CD4-positive, CD25-positive, alpha-beta regulatory T cell (primary cell): ENCODE measurements at regions not wholly inside any gene's neighbourhood (a gene's known extent, or its start where the extent isn't known, plus 50 kb on each side); places are given as distances from the start of the nearest gene placed in this dataset.
"Not testable (repeated sequence)": the region's sequence is repeated elsewhere in the genome, so short reads cannot be mapped to it uniquely, and the experiment has no call there.

Experiments used
- ATAC-seq, 2 donors: fragments of 150-1000 bp; cut with Tn5 transposase; one replicate each; pipeline ENCODE4 v1.10.0; 2021; ENCODE audit warnings: low read depth in 2 of 2, moderate number of reproducible peaks in 2 of 2, moderate library complexity in 1 of 2
- DNase-seq, 3 donors: peaks; one replicate each; pipeline versions ENCODE4 v3.0.0 to v3.0.0-alpha.2; 2012 to 2022; ENCODE audit warnings: mixed read lengths in 1 of 3
- H3K27ac ChIP-seq: one replicate; pipeline ENCODE4 v1.7.0; 2013; ENCODE audit warnings: mild to moderate bottlenecking, low read length; ENCODE audit not compliant: insufficient read depth, poor library complexity, severe bottlenecking
- H3K27me3 ChIP-seq: one replicate; pipeline ENCODE4 v1.7.0; 2013; ENCODE audit warnings: low read length; ENCODE audit not compliant: control insufficient read depth, insufficient read depth
- H3K36me3 ChIP-seq: one replicate; pipeline ENCODE4 v1.7.0; 2013; ENCODE audit warnings: mild to moderate bottlenecking, low read length, moderate library complexity; ENCODE audit not compliant: control insufficient read depth, insufficient read depth
- H3K4me1 ChIP-seq: 2 replicates; pipeline ENCODE4 v1.7.0; 2013; ENCODE audit warnings: mild to moderate bottlenecking, low read length; ENCODE audit not compliant: insufficient read depth, control insufficient read depth, poor library complexity, severe bottlenecking
- H3K4me3 ChIP-seq: one replicate; pipeline ENCODE4 v1.7.0; 2013; ENCODE audit warnings: low read depth, mild to moderate bottlenecking, low read length, moderate library complexity
- H3K9me3 ChIP-seq, 2 experiments: 1 replicate in 1 of 2; 2 replicates in 1 of 2; pipeline ENCODE4 v1.7.0; 2013; ENCODE audit warnings: low read length in 2 of 2, mild to moderate bottlenecking in 1 of 2, moderate library complexity in 1 of 2; ENCODE audit not compliant: control insufficient read depth in 2 of 2
- H3K27ac Mint-ChIP-seq, 3 donors: one replicate each; pipeline ENCODE4 v1.8.0; 2020 to 2022; ENCODE audit warnings: mild to moderate bottlenecking in 3 of 3, mixed read lengths in 3 of 3, moderate library complexity in 2 of 3
- H3K27me3 Mint-ChIP-seq: one replicate; pipeline ENCODE4 v1.8.0; 2022; ENCODE audit warnings: mild to moderate bottlenecking, mixed read lengths
- H3K36me3 Mint-ChIP-seq: one replicate; pipeline ENCODE4 v1.8.0; 2020; ENCODE audit warnings: mixed read lengths
- H3K4me1 Mint-ChIP-seq, 4 donors: one replicate each; pipeline ENCODE4 v1.8.0; 2020 to 2022; ENCODE audit warnings: mixed read lengths in 4 of 4, mild to moderate bottlenecking in 1 of 4
- H3K4me3 Mint-ChIP-seq, 4 donors: one replicate each; pipeline ENCODE4 v1.8.0; 2020 to 2022; ENCODE audit warnings: mild to moderate bottlenecking in 4 of 4, mixed read lengths in 4 of 4, moderate library complexity in 3 of 4
- H3K9me3 Mint-ChIP-seq, 7 donors: one replicate each; pipeline ENCODE4 v1.8.0; 2020 to 2022; ENCODE audit warnings: mixed read lengths in 7 of 7, mild to moderate bottlenecking in 3 of 7, moderate library complexity in 2 of 7

- no peaks in the 10 kb centered on the region for H3K4me1 ChIP-seq
- H3K36me3 ChIP-seq = no peaks in the 10 kb centered on the region
- H3K27me3 ChIP-seq = no peaks in the 10 kb centered on the region
- H3K4me3 ChIP-seq = no peak overlapping the region
- Mint-ChIP-seq H3K4me1 (no peaks in the 10 kb centered on the region), H3K27me3 (no peaks in the 10 kb centered on the region), H3K4me3 (no peak overlapping the region), H3K36me3 (no peaks in the 10 kb centered on the region), H3K27ac (no peak overlapping the region), H3K9me3 (peaks cover 0 to 34% (median 6%) of the 10 kb centered on the region in 7 donors)
- DNase-seq (no peak), ATAC-seq (no peak)
- peaks cover 18 to 19% of the 10 kb centered on the region in 2 experiments for H3K9me3 ChIP-seq
- no peak overlapping the region for H3K27ac ChIP-seq
Observed at GRCh38 chr5:52300703-52301372, 486.9 kb upstream of the ITGA1 start.

- not testable (repeated sequence) for ATAC-seq, H3K36me3 ChIP-seq, H3K27me3 ChIP-seq, H3K36me3 Mint-ChIP-seq, H3K27ac ChIP-seq, H3K4me3 ChIP-seq, H3K27me3 Mint-ChIP-seq, H3K4me1 ChIP-seq, H3K27ac Mint-ChIP-seq, H3K4me1 Mint-ChIP-seq, H3K4me3 Mint-ChIP-seq
- peaks cover 21 to 22% of the 10 kb centered on the region in 2 experiments for H3K9me3 ChIP-seq
- peaks cover 0 to 43% (median 9%) of the 10 kb centered on the region in 7 donors for H3K9me3 Mint-ChIP-seq
- DNase-seq = peak in 2 of 3 donors; percentile 0 to 4
Observed at GRCh38 chr5:52304816-52305215, 482.9 kb upstream of the ITGA1 start.

- H3K4me3 Mint-ChIP-seq = no peak overlapping the region
- H3K4me3 ChIP-seq = no peak overlapping the region
- ATAC-seq = no peak
- DNase-seq = no peak
- no peaks in the 10 kb centered on the region for H3K27me3 ChIP-seq
- no peaks in the 10 kb centered on the region for H3K36me3 ChIP-seq
- H3K36me3 Mint-ChIP-seq = no peaks in the 10 kb centered on the region
- H3K9me3 Mint-ChIP-seq = peaks cover 0 to 10% (median 5%) of the 10 kb centered on the region in 7 donors
- H3K27ac ChIP-seq = no peak overlapping the region
- no peak overlapping the region for H3K27ac Mint-ChIP-seq
- no peaks in the 10 kb centered on the region for H3K4me1 ChIP-seq
- no peaks in the 10 kb centered on the region for H3K27me3 Mint-ChIP-seq
- H3K9me3 ChIP-seq = no peaks in the 10 kb centered on the region
- H3K4me1 Mint-ChIP-seq = no peaks in the 10 kb centered on the region
Observed at GRCh38 chr5:52328220-52328806, 459.4 kb upstream of the ITGA1 start.

GRCh38 chr5:52331725-52332124 is 456.0 kb upstream of the ITGA1 start:
- Histone ChIP-seq H3K9me3 (no peaks in the 10 kb centered on the region), H3K27me3 (no peaks in the 10 kb centered on the region), H3K4me3 (no peak overlapping the region), H3K36me3 (no peaks in the 10 kb centered on the region), H3K27ac (no peak overlapping the region), H3K4me1 (no peaks in the 10 kb centered on the region)
- H3K9me3 Mint-ChIP-seq = peaks cover 0 to 9% (median 4%) of the 10 kb centered on the region in 7 donors
- H3K27me3 Mint-ChIP-seq = peaks cover 5% of the 10 kb centered on the region
- no peaks in the 10 kb centered on the region for H3K36me3 Mint-ChIP-seq
- no peak overlapping the region for H3K27ac Mint-ChIP-seq
- no peak overlapping the region for H3K4me3 Mint-ChIP-seq
- DNase-seq (no peak), ATAC-seq (no peak)
- H3K4me1 Mint-ChIP-seq = no peaks in the 10 kb centered on the region

GRCh38 chr5:52334367-52334766 is 453.3 kb upstream of the ITGA1 start:
- H3K4me3 ChIP-seq = no peak overlapping the region
- H3K4me1 Mint-ChIP-seq = no peaks in the 10 kb centered on the region
- H3K36me3 Mint-ChIP-seq = no peaks in the 10 kb centered on the region
- H3K36me3 ChIP-seq = no peaks in the 10 kb centered on the region
- no peak for DNase-seq
- no peak overlapping the region for H3K27ac ChIP-seq
- H3K9me3 Mint-ChIP-seq = peaks cover 0 to 19% (median 5%) of the 10 kb centered on the region in 7 donors
- H3K27ac Mint-ChIP-seq = no peak overlapping the region
- peaks cover 5% of the 10 kb centered on the region for H3K27me3 Mint-ChIP-seq
- no peak overlapping the region for H3K4me3 Mint-ChIP-seq
- no peak for ATAC-seq
- no peaks in the 10 kb centered on the region for H3K9me3 ChIP-seq
- no peaks in the 10 kb centered on the region for H3K4me1 ChIP-seq
- H3K27me3 ChIP-seq = no peaks in the 10 kb centered on the region

DNA sequence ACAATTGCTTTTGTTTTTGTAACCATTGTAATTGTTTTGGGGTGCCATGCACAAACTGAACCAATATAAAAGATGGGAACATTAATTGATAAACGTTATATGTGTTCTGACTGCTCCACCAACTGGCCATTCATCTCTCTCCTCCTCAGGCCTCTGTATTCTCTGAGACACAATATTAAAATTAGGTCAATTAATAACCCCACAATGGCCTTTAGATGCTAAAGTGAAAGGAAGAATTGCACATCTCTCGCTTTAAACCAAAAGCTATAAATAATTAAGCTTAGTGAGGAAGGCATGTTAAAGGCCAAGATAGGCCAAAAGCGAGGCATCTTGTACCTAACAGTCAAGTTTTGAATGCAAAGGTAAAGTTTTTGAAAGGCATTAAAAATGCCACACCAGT is 448.4 kb upstream of the ITGA1 start:
- Mint-ChIP-seq H3K4me1 (no peaks in the 10 kb centered on the region), H3K27ac (no peak overlapping the region), H3K4me3 (no peak overlapping the region), H3K36me3 (no peaks in the 10 kb centered on the region), H3K27me3 (peaks cover 5% of the 10 kb centered on the region), H3K9me3 (peaks cover 0 to 23% (median 3%) of the 10 kb centered on the region in 7 donors)
- DNase-seq (no peak), ATAC-seq (no peak)
- H3K27me3 ChIP-seq = no peaks in the 10 kb centered on the region
- no peaks in the 10 kb centered on the region for H3K36me3 ChIP-seq
- no peaks in the 10 kb centered on the region for H3K9me3 ChIP-seq
- no peaks in the 10 kb centered on the region for H3K4me1 ChIP-seq
- no peak overlapping the region for H3K27ac ChIP-seq
- H3K4me3 ChIP-seq = no peak overlapping the region

GRCh38 chr5:52342361-52342760 is 445.4 kb upstream of the ITGA1 start:
- Histone ChIP-seq H3K4me1 (no peaks in the 10 kb centered on the region), H3K27ac (no peak overlapping the region), H3K9me3 (no peaks in the 10 kb centered on the region), H3K27me3 (no peaks in the 10 kb centered on the region), H3K36me3 (no peaks in the 10 kb centered on the region), H3K4me3 (no peak overlapping the region)
- no peak for ATAC-seq
- Mint-ChIP-seq H3K27me3 (no peaks in the 10 kb centered on the region), H3K9me3 (peaks cover 0 to 15% (median 1%) of the 10 kb centered on the region in 7 donors), H3K27ac (no peak overlapping the region), H3K36me3 (no peaks in the 10 kb centered on the region), H3K4me3 (no peak overlapping the region), H3K4me1 (no peaks in the 10 kb centered on the region)
- no peak for DNase-seq

GRCh38 chr5:52356311-52356918 is 431.3 kb upstream of the ITGA1 start:
- Mint-ChIP-seq H3K4me1 (no peaks in the 10 kb centered on the region), H3K27me3 (no peaks in the 10 kb centered on the region), H3K27ac (no peak overlapping the region), H3K4me3 (no peak overlapping the region), H3K9me3 (peaks cover 0 to 9% (median 0%) of the 10 kb centered on the region in 7 donors), H3K36me3 (no peaks in the 10 kb centered on the region)
- H3K4me3 ChIP-seq = no peak overlapping the region
- H3K4me1 ChIP-seq = no peaks in the 10 kb centered on the region
- no peak for DNase-seq
- H3K27me3 ChIP-seq = no peaks in the 10 kb centered on the region
- no peak for ATAC-seq
- H3K27ac ChIP-seq = no peak overlapping the region
- H3K36me3 ChIP-seq = no peaks in the 10 kb centered on the region
- no peaks in the 10 kb centered on the region for H3K9me3 ChIP-seq
